ENCODE measurements at regions not wholly inside any gene's neighbourhood (a gene's known extent, or its start where the extent isn't known, plus 50 kb on each side); places are given as distances from the start of the nearest gene placed in this dataset.

DNA sequence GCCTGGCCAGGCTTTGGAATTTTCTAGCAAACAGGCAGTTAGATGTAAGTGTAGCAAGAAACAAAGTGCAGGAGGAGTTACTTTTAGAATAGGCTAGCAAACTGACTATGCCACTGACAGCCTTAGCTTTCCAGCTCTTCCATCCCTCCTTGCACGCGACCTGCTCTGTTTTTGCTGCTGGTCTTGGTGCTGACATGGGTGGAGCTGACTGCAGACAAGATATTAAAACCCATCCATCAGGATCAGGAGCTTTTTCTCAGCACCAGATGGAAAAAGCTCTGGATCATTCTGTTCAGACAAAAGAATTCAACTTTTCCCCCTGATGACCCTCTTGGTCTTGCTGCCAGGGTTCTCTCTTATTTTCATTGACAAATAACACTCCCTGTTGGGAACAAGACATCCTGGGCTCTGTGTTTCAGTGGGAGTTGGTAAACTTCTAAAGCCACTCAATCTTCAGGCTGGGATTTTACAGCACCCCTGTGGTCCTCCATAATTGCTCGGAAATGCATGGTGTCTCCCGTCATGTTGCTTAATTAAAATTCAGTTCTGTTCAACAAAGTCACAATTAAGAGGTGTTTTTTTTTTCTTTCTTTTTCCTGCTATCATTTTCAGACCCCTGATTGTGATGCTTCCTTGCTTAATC, 240.0 kb upstream of the LARGE1 start:
- no peaks in the 10 kb centered on the region for H3K79me2 ChIP-seq (ENCODE audit: insufficient read depth, low read depth)
- no peak overlapping the region for H2AFZ ChIP-seq (ENCODE audit: low read depth)
- no peak overlapping the region for H3K27ac ChIP-seq
- no peak overlapping the region for H3K9ac ChIP-seq
- no peak overlapping the region for H3K4me3 ChIP-seq (IDR thresholded peaks at IDR 0.05; ENCODE audit: insufficient read depth, low read depth, low read length)
- TF ChIP-seq, protein P1, sequence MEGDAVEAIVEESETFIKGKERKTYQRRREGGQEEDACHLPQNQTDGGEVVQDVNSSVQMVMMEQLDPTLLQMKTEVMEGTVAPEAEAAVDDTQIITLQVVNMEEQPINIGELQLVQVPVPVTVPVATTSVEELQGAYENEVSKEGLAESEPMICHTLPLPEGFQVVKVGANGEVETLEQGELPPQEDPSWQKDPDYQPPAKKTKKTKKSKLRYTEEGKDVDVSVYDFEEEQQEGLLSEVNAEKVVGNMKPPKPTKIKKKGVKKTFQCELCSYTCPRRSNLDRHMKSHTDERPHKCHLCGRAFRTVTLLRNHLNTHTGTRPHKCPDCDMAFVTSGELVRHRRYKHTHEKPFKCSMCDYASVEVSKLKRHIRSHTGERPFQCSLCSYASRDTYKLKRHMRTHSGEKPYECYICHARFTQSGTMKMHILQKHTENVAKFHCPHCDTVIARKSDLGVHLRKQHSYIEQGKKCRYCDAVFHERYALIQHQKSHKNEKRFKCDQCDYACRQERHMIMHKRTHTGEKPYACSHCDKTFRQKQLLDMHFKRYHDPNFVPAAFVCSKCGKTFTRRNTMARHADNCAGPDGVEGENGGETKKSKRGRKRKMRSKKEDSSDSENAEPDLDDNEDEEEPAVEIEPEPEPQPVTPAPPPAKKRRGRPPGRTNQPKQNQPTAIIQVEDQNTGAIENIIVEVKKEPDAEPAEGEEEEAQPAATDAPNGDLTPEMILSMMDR (conservative IDR thresholded peaks at IDR 0.05; ENCODE audit: low read depth, low read length) = no peak
- no peaks in the 10 kb centered on the region for H3K4me1 ChIP-seq (ENCODE audit: low read depth, poor library complexity, severe bottlenecking)
- no peaks in the 10 kb centered on the region for H4K20me1 ChIP-seq (ENCODE audit: insufficient read depth)
- H3K36me3 ChIP-seq (ENCODE audit: insufficient read depth) = no peaks in the 10 kb centered on the region
- H3K27me3 ChIP-seq (ENCODE audit: insufficient read depth, low read depth) = no peaks in the 10 kb centered on the region
- no peak overlapping the region for H3K4me2 ChIP-seq

DNA sequence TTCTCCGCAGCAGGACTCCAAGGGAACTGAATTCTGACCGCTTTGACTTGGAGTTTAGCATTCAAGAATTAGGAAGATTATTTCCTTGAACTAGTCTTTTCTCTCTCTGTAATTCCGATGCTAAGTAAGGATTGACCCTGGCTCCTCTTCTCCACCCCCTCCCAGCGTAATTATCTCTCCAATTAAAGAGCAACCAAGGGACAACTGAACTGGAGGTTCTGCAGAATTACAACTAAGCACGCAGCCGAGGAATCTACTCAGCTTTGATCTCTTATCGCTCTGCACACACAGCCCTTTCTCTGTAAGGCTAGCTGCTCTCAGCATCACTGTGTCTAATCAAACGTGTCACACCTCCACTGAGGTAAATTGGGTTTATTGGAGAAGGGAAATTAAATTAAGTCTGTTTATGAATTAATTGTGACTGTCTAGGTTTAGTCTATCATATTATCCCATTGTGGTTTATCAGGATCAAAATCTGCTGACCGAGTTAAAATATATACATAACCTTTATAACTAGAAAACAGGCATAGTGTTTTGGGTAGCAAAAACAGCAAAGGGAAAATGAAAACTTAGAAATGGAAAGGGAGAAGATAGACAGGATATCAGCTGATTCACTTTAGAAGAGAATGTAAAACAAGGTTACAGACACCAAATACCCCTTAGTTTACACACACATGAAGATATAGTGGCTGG, 241.3 kb upstream of the LARGE1 start:
- Histone ChIP-seq H3K4me1 (ENCODE audit: low read depth, poor library complexity, severe bottlenecking) (no peaks in the 10 kb centered on the region), H2AFZ (ENCODE audit: low read depth) (no peak overlapping the region), H3K36me3 (ENCODE audit: insufficient read depth) (no peaks in the 10 kb centered on the region), H4K20me1 (ENCODE audit: insufficient read depth) (no peaks in the 10 kb centered on the region), H3K9ac (no peak overlapping the region), H3K27ac (no peak overlapping the region), H3K27me3 (ENCODE audit: insufficient read depth, low read depth) (no peaks in the 10 kb centered on the region), H3K4me2 (no peak overlapping the region), H3K79me2 (ENCODE audit: insufficient read depth, low read depth) (no peaks in the 10 kb centered on the region), H3K4me3 (IDR thresholded peaks at IDR 0.05; ENCODE audit: insufficient read depth, low read depth, low read length) (no peak overlapping the region)
- TF ChIP-seq, protein P1 (conservative IDR thresholded peaks at IDR 0.05; ENCODE audit: low read depth, low read length) = no peak

DNA sequence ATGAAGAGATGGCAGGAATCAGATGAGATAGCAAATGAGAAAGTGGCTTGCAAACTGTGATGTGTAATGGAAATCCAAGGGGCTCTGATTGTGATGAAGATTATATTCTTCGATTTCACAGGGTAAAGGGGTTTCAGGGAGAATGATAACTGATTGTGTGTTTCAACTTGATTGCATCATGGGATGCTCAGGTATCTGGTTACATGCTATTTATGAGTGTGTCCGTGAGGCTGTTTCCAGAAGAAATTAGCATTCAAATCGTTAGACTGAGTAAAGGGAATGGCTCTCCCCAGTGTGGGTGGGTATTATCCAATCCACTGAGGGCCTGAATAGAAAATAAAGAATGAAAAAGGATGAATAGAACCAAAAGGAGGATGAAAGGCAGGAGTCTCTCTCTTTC, 278.7 kb upstream of the LARGE1 start:
- Histone ChIP-seq H3K27ac (no peak overlapping the region), H2AFZ (ENCODE audit: low read depth) (no peak overlapping the region), H3K9ac (no peak overlapping the region), H3K4me1 (ENCODE audit: low read depth, poor library complexity, severe bottlenecking) (peaks cover 6% of the 10 kb centered on the region), H3K36me3 (ENCODE audit: insufficient read depth) (no peaks in the 10 kb centered on the region), H4K20me1 (ENCODE audit: insufficient read depth) (no peaks in the 10 kb centered on the region), H3K27me3 (ENCODE audit: insufficient read depth, low read depth) (no peaks in the 10 kb centered on the region), H3K4me2 (no peak overlapping the region), H3K79me2 (ENCODE audit: insufficient read depth, low read depth) (no peaks in the 10 kb centered on the region), H3K4me3 (IDR thresholded peaks at IDR 0.05; ENCODE audit: insufficient read depth, low read depth, low read length) (no peak overlapping the region)
- TF ChIP-seq, protein P1 (conservative IDR thresholded peaks at IDR 0.05; ENCODE audit: low read depth, low read length) = no peak

DNA sequence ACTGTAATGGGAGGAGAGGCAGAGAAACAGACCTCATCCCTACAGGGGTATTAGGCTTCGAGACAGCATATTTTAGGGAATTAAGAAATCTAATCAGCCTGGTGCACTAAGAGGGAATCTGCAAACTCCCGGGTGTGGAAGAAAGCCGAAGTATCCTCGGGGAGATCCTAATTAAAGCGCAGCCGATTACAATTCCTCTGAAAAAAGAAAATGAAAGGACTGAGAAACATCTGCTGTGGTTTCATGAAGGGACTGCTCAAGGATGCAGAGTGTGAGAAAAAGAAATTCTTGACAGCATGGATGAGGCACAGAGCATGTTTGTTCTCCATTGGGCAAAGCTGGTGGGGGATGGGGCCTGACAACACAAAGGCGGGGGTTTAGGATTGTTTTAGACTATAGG, 290.0 kb upstream of the LARGE1 start:
- Histone ChIP-seq H2AFZ (ENCODE audit: low read depth) (no peak overlapping the region), H3K4me3 (IDR thresholded peaks at IDR 0.05; ENCODE audit: insufficient read depth, low read depth, low read length) (no peak overlapping the region), H3K79me2 (ENCODE audit: insufficient read depth, low read depth) (no peaks in the 10 kb centered on the region), H3K27ac (no peak overlapping the region), H3K4me2 (no peak overlapping the region), H3K36me3 (ENCODE audit: insufficient read depth) (no peaks in the 10 kb centered on the region), H3K9ac (no peak overlapping the region), H3K27me3 (ENCODE audit: insufficient read depth, low read depth) (no peaks in the 10 kb centered on the region), H4K20me1 (ENCODE audit: insufficient read depth) (no peaks in the 10 kb centered on the region), H3K4me1 (ENCODE audit: low read depth, poor library complexity, severe bottlenecking) (no peaks in the 10 kb centered on the region)
- TF ChIP-seq, protein P1 (conservative IDR thresholded peaks at IDR 0.05; ENCODE audit: low read depth, low read length) = no peak

Measured in KMS-11 (cell line).